ENCODE measurements at regions not wholly inside any gene's neighbourhood (a gene's known extent, or its start where the extent isn't known, plus 50 kb on each side); places are given as distances from the start of the nearest gene placed in this dataset.

DNA sequence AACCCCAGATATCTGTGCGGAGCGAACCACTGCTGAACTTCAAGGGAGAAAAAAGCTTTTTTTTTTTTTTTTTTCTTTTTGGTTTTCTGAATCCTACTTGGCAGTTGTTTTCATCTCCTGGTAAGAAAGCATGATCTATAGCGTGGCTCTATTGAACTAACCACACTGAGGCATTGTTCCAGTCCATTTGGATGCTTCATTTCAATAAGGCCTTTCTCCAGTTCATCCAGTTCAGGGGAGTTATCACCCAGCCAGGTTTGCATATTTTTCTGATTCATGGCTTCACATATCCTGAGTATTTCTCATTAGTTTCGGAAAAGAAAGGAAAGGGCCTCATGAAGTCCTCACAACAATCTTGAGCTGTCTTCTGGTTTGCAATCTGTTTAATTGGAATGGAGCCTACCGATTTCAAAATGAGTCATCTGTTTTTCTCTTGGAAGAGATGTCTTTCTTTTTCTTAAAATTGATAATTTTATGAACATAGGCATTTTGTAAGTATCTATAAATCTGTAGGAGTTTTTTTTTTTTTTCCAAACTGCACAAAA lies 93.1 kb upstream of the STEAP4 start:
- DNase-seq: no peak

DNA sequence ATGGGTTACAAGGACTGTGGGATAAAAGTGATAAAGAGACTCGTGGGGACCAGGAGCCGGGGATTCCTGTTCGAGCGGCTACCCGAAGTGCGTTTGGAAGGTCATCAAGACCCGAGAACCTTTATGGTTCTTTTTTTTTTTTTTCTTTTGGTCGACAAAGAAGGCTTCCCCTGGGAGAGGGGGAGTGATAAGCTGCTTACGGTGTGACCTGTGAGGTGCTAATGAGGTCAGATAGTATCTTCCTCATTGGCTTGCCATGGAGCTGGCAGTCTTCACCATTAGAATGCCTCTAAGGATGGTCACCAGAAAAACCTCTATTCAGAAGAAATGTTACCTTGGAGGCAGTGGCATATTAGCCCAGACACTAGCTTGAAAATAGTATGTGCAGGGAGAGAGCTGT lies 92.3 kb upstream of the STEAP4 start:
- DNase-seq: no peak

DNA sequence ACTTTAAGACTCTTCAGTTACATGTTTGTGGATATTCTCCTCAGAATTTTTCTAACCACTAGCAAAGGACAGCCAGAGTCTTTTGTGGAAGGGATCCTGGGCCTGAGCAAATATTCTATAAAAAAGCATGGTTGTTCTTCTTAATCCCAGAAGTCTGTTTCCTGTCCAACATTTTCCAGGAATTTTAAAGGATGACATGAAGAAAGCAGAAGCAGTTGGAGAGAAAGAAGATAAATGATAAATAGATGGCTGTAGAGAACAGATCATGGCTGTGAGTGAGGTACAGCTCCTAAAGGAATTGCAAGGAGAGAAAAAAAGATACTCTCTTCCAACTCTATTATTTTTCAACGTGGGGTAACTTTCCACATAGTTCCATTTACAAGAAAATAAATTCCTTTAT lies 91.8 kb upstream of the STEAP4 start:
- DNase-seq: no peak

DNA sequence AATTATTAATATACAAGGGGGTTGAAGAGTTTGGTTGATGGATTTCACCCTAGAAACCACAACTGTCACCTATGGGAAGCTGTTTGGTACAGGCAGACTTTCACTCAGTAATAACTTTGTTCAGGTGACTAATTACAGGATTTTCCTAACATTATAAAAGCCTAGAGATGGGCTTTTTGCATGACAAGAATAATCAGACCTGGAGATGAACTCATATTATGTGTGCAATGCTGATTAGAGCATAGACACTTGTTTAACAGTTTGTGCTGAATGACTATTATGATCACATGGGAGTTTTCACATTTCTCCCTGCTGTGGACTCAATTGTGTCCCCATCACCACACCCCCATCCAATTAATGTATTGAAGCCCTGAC lies 90.2 kb upstream of the STEAP4 start:
- DNase-seq: no peak

DNA sequence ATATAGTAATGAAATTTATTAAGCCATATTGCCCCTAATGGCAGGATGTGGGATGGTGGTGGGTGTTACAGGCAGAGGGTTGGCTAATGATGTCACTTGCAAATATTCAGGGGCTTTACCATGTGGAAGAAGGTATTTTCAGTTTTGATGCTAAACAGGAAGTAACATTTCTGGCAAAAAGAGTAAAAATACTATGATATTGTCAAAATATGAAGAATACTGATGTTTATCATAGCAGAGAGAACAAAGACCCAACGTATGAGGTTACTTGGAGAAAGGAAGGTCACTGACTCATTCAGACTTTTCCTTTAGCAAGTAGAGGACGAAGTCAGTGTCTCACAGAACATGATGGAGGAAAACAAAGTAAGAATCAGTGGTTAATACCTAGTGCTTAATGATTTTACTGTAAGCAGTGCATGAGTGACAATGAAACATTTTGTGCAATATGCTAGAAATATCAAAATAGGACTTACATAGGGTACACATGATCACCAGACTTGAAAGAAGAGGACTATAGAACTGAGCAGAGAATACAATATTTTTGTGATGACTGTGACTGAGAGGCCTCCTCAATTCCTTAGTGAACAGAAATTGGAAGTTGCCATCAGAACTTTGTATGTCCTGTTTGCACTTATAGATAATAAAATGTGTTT lies 89.7 kb upstream of the STEAP4 start:
- no peak for DNase-seq

DNA sequence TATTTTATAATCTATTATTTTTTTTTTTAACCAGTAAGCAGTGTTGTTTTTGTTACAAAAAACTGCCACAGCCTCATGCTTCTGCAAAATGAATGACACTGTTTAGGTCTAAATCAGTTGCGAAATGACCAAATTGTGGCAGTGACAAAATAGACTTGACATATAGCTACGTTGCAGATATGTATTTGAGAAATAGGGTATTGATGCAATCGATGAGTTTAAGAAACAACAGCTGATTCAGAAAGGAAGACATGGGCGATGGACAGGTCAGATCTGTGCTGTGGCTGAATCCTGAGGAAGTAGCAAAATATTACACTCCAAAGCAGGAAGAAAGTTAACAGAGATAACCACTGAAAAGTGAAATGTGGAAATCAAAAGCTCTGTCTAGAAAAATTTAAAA lies 89.0 kb upstream of the STEAP4 start:
- peak; percentile 2 to 6 for DNase-seq

DNA sequence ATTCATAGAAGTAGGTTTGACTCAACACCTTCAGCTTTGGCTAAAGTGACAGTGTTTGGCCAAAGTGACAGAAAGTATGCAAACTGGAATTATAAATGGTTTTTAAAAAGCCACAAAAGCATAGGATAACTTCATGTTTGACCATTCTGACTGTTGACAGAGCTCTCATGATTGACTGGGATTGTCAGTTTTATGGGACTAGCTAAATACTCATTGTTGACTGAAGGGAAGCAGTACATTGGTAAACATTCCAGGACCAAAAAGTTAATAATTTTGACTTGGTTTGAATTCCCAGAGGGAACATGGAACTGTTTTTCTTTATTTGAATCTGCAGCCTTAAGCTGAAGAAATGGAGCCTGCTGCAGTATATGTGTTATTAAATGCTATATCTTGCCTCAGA lies 84.6 kb upstream of the STEAP4 start:
- DNase-seq: no peak

DNA sequence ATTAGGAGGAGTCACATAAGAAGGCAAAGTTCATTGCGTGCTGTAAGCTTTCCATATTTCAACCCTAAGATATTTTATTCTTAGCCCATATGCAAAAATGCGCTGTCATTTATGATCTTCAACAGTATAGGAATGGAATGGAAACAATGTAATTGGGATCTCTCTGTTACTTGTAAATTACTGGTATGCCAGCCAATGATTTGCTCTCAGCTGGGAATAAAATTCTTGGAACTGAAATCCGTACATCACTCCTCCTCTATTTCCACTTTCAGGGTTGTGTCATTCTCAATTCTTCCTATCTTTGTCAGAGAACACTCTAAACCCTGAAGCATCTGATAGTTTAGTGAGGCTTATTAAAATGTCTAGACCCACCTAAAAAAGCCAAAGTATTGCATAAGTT lies 80.7 kb upstream of the STEAP4 start:
- no peak for DNase-seq

DNA sequence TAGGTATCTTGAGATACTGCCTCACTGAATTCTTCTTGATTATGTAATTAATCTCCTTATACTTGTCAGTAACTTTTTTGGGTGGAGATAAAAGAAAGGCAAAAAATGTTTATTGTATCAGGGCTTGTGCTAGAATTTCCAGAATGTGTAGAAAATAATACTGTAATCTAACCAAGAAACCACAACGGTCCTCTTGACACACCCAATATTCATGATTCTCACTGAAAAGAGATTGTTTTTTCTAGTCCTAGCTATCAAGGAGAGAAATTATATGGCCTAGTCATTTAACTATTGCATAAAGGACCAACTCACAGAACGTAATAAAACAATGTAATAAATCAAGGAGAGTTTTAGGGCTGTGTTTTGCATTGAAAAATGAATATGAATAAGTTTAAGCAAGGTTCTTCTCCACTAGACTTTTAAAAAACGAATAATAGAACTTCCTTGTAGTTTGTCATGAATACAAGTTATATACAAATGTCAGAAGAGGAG lies 80.0 kb upstream of the STEAP4 start:
- DNase-seq: no peak

DNA sequence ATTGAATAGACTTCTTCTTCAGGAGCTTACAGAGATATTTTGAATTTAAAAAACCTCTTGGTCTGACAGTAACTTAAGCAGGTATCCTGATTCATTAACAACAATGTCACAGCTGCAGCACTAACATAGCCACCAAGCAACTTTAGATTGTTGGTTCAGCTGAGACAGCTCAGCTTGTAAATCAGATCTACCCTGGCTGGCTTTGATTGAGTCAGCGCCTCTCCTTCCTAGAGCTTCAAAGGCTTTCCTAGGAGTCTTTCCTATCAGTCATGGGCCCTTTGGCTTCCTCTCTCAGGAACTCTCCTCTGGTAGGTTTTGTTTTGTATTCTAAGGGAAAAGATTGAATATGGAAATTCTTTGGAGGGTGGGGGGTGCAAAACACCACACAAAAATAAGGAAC lies 70.7 kb upstream of the STEAP4 start:
- no peak for DNase-seq

DNA sequence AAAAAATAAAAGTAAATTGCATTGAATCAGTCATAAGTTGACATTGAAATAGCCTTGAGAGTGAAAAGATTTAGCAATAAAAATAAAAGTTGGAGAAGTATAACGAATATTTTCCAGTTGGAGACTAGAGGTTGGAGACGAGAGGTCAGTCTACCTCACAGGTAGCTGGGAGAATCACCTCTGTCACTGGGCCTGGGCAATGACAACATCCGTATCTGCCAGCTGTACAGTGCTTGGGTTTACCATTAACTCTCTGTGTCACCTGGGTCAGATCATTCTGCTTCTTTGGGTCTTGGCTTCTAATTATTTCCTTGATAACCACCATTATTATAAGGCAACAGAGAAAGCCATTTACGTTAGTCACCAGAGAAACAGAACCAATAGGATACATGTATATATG lies 62.0 kb upstream of the STEAP4 start:
- DNase-seq: no peak

DNA sequence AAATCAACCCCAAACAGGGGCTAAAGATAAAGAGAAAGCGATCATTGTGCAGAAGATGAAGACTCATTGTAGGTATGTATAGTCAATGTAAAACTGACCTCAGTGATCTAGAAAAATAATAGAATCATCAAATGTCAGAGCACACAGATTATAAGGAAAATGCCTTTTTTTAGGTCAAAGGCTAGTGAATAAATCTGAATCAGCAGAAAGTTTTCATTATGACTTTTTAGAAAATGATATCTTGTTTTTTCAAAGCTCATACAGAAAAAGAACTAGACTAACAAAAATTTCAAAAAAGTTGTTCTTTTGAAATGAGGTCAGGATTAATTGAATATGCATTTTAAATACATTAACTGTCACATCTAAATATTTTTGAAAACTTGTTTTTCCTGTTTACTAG lies 60.2 kb upstream of the STEAP4 start:
- no peak for DNase-seq

DNA sequence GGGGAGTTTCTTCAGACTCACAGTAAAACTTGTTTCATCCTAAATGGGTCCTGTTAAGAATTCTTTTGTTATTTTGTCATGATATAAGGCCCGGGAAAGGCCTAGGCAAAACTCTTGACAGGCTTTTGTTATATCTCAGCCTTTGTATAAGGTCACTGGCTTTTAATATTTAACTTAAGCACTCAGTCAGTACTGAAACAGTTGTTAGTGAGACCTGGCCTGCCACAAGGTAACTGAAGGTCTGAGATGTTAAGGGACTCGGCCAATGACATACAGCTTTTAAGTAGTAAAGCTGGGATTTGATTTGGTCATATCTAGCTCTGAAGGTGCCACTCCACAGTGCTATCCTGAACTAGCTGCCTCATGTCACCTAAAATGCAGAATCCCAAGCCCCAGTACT lies 57.2 kb upstream of the STEAP4 start:
- DNase-seq: no peak

DNA sequence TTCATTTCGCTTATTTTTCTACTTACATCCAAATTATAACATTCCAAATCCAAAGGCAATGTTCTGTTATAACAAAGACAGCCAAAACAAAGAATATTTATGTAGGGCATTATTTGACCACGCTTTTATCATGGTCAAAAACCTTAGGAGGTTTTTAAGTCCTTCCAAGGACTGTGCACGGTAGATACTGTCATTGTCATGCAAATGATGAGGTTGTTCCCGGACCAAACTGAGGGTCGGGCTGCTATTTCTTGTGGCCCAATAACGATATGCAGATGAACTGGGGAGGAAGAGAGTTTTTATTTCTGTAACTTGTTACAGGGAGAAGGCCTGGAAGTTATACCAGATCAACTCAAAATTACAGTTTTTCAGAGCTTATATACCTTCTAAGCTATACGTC lies 56.6 kb upstream of the STEAP4 start:
- DNase-seq: no peak

DNA sequence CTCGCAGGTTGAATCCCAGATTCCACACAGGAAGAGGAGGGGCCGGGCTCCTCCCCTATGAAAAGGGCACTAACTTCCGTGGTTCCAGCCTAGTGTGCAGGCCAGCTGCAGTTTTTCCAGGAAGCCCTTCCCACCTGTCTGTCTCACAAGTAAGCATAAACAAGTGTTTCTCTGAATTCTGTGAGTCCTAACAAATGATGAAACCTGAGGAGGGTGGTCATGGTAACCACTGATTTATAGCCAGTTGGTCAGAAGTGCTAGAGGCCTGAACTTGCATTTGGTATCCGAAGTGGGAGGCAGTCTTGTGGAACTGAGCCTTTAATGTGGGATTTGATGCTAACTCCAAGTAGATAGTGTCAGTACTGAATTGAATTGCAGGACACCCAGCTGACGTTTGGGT lies 54.7 kb upstream of the STEAP4 start:
- DNase-seq: no peak

DNA sequence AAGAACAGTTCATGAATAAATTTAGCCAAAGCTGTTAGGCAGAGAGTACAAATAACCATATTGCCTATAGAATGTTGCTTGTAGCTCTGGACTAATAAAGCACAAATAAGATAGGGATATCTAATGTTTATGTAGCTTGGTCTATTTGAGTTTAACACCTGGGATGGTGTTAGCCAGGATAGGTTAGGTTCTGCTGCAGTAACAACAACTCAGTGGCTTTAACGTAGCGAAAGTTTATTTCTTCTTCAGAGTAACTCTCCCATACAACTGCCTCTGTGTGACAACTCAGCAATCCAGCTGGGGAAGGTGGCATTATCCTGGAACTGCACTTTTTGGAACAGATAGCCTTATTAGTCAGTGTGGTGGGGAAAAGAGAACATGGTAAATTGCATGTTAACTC lies 52.2 kb upstream of the STEAP4 start:
- no peak for DNase-seq

DNA sequence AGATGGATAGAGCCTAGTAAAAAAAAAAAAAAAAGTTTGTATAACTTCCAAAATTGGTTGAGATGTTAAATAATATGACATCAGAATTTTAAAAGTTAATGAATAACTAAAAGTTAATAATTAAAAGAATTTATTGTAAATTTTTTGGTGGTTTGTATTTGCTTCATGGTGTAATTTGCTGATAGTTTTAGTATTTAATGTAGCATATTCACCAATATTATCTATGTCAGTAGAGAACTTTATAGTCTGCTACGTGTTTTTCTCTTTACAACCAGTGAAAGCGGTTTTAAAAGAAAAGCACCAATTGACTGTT lies 51.8 kb upstream of the STEAP4 start:
- DNase-seq: no peak

DNA sequence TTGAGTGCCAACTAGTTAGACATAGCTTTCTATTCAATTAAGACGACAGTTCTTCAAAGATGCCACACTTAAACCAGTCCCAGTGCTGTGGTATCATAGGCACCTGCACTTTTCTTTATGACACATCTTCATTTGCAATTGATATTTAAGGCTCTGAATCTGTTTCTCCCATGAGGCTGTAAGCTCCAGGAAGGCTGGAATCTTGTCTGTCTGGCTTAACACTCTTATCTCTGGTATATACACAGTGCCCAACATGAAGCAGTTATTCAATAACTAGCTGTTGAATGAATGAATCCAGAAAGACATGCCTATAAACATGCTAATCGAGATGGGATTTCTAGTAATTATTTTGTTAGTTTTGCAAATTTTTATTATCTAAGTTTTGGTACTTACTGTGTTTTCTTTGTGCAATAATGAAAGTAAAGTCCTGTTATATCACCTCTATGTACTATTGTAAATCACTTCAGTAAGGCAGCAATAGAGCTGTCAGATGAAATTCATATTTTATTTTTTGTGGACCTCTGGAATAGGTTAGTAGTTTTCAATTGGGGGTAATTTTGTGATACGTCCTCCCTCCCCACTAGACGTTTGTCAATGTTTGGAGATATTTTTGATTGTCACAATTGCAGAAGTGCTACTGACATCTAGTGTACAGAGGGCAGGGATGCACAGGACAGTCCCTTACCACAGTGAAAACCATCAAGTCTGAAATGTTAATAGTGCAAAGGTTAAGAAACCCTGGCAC lies 51.3 kb upstream of the STEAP4 start:
- DNase-seq: no peak

DNA sequence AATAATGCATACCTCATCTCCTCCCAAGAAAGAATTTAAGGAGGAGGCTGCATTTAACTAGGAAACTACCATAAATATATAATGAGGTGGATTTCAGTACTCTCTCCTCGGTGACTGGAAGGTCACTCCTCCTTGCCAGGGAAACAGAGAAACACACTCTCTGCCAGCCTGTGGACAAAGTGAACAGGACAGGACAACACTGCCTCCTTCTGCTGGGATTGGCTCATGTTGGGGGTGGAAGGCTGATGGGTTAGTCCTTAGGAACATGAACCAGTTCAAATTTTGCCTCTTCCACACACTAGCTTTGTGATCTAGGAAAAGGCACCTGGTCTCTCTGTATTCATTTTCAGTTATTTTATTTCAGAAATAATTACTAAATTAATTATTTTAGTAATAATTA lies 50.6 kb upstream of the STEAP4 start:
- DNase-seq: peak in 1 of 2 donors; percentile 32

All from CD4-positive, alpha-beta T cell treated with Interferon alpha-2 for 1 hour (primary cell).